K562 (cell line): ENCODE measurements at regions not wholly inside any gene's neighbourhood (a gene's known extent, or its start where the extent isn't known, plus 50 kb on each side); places are given as distances from the start of the nearest gene placed in this dataset.

Experiments used
- DIDO1 ChIP-seq: fragments of 450-650 bp; IDR thresholded peaks from 2 replicates; pipeline ENCODE4 v1.6.1; 2016; ENCODE audit warnings: low read depth, missing biosample characterization, missing genetic modification characterization
- ETS2 ChIP-seq: IDR thresholded peaks from 2 replicates; pipeline ENCODE4 v1.6.1; 2016; ENCODE audit warnings: borderline replicate concordance, missing genetic modification characterization, mild to moderate bottlenecking, moderate library complexity, missing compliant biosample characterization; ENCODE audit not compliant: poor library complexity, severe bottlenecking
- HMGN3 ChIP-seq: IDR thresholded peaks from 2 replicates; pipeline ENCODE4 v1.6.1; 2011; ENCODE audit warnings: borderline replicate concordance, low read depth, mild to moderate bottlenecking, mixed read lengths, low read length; ENCODE audit not compliant: insufficient read length; ENCODE audit errors: extremely low read depth
- KDM1A ChIP-seq, 2 experiments: fragments of 450-650 bp; IDR thresholded peaks; 2 replicates each; pipeline ENCODE4 v1.6.1; 2016; ENCODE audit warnings: mild to moderate bottlenecking in 2 of 2
- LARP7 ChIP-seq: fragments of 450-650 bp; IDR thresholded peaks from 2 replicates; pipeline ENCODE4 v1.6.1; 2016
- MED1 ChIP-seq: sonication (generic); formaldehyde crosslinking; IDR thresholded peaks from 2 replicates; pipeline ENCODE4 v1.8.1; 2023; ENCODE audit warnings: missing genetic modification reagents, borderline replicate concordance
- NFRKB ChIP-seq: fragments of 450-650 bp; IDR thresholded peaks from 2 replicates; pipeline ENCODE4 v1.6.1; 2016; ENCODE audit warnings: low read depth
- PHB ChIP-seq: fragments of 250-450 bp; sonication (Bioruptor Pico); IDR thresholded peaks from 2 replicates; pipeline ENCODE4 v1.5.0; 2021
- SMARCA4 ChIP-seq: fragments of 450-650 bp; IDR thresholded peaks from 2 replicates; pipeline ENCODE4 v1.6.1; 2016
- SMARCE1 ChIP-seq: fragments of 450-650 bp; IDR thresholded peaks from 2 replicates; pipeline ENCODE4 v1.7.1; 2016; ENCODE audit warnings: mild to moderate bottlenecking
- ZNF324 ChIP-seq: fragments of 250-450 bp; sonication (Bioruptor Pico); IDR thresholded peaks from 2 replicates; pipeline ENCODE4 v1.4.0; 2020; ENCODE audit warnings: mild to moderate bottlenecking
- TF ChIP-seq, protein P1 (sequence below): sonication (generic); formaldehyde crosslinking; IDR thresholded peaks from 2 replicates; pipeline ENCODE4 v1.8.0; 2022; ENCODE audit warnings: mild to moderate bottlenecking, missing genetic modification reagents
- TF ChIP-seq, protein P2 (sequence below): fragments of 250-450 bp; sonication (Bioruptor Pico); IDR thresholded peaks from 2 replicates; pipeline ENCODE4 v1.5.0; 2022; ENCODE audit warnings: mild to moderate bottlenecking
- TF ChIP-seq, protein P3 (sequence below): fragments of 200-400 bp; formaldehyde crosslinking; IDR thresholded peaks from 2 replicates; pipeline ENCODE4 v1.6.1; 2017; ENCODE audit warnings: mild to moderate bottlenecking, low read depth, low read length, moderate library complexity
- TF ChIP-seq, protein P4 (sequence below): sonication (generic); formaldehyde crosslinking; IDR thresholded peaks from 2 replicates; pipeline ENCODE4 v1.8.1; 2023; ENCODE audit warnings: mild to moderate bottlenecking, missing genetic modification reagents, moderate library complexity

DNA sequence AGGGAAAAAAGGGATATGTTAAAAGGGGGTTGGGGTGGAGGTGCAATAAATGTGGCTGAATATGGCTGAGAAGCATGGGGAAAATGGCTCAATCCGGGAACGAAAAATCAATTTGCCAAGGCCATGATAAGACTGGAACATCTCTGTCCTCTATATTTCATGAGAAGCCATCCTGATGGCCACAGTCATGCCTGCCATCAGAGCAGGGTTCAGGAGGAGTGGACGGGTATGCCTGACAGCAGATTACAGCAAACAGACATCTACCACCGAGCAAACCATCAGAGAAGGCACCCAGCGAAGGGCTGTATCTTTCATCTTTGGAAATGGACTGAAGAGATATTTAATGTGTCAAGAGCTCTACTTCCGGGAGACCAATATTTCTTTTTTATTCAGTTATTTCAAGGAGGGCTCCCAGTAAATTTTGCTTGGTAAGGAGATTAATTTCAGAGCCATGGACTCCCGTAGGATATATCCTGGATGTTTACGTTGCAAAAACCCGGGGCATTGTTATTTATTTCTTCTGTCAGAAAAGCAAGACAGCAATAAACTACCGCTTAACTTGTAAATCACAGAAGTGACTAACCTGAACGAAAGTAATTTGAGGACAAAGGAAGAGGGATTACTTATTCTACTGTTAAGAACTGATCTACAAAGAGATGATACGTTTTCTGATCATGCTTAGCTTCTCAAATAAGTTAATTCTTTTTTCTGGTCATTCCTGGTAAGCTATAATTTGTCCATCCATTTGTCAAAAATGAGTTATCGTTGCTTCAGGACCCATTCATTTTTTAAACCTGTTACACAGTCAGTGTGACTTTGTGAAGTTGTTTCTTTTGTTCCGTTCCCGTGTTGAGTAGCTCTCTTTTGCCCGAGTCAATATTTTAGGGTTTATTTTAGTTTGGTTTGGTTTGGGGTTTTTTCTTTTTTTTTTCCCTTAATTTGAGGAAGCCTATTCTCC lies 80.6 kb upstream of the CHD2 start (continued):
- TF ChIP-seq, protein P1, sequence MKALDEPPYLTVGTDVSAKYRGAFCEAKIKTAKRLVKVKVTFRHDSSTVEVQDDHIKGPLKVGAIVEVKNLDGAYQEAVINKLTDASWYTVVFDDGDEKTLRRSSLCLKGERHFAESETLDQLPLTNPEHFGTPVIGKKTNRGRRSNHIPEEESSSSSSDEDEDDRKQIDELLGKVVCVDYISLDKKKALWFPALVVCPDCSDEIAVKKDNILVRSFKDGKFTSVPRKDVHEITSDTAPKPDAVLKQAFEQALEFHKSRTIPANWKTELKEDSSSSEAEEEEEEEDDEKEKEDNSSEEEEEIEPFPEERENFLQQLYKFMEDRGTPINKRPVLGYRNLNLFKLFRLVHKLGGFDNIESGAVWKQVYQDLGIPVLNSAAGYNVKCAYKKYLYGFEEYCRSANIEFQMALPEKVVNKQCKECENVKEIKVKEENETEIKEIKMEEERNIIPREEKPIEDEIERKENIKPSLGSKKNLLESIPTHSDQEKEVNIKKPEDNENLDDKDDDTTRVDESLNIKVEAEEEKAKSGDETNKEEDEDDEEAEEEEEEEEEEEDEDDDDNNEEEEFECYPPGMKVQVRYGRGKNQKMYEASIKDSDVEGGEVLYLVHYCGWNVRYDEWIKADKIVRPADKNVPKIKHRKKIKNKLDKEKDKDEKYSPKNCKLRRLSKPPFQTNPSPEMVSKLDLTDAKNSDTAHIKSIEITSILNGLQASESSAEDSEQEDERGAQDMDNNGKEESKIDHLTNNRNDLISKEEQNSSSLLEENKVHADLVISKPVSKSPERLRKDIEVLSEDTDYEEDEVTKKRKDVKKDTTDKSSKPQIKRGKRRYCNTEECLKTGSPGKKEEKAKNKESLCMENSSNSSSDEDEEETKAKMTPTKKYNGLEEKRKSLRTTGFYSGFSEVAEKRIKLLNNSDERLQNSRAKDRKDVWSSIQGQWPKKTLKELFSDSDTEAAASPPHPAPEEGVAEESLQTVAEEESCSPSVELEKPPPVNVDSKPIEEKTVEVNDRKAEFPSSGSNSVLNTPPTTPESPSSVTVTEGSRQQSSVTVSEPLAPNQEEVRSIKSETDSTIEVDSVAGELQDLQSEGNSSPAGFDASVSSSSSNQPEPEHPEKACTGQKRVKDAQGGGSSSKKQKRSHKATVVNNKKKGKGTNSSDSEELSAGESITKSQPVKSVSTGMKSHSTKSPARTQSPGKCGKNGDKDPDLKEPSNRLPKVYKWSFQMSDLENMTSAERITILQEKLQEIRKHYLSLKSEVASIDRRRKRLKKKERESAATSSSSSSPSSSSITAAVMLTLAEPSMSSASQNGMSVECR (CRISPR knock-in tag): no peak
- TF ChIP-seq ETS2 (no peak), HMGN3 (no peak), KDM1A (IDR thresholded peaks at IDR 0.05) (peak in 1 of 2 experiments; percentile 5; a peak in 1 of 4 replicates), SMARCA4 (peak; percentile 31; the same call in 1 of the 2 replicates), MED1 (CRISPR knock-in tag) (no peak), ZNF324 (CRISPR knock-in tag) (no peak), DIDO1 (no peak), LARP7 (peak; percentile 13; the same call in 1 of the 2 replicates), NFRKB (0 out of 2 replicates have a peak, but pooled peaks have one; percentile 58), PHB (CRISPR knock-in tag) (no peak), SMARCE1 (no peak)
- TF ChIP-seq, protein P2, sequence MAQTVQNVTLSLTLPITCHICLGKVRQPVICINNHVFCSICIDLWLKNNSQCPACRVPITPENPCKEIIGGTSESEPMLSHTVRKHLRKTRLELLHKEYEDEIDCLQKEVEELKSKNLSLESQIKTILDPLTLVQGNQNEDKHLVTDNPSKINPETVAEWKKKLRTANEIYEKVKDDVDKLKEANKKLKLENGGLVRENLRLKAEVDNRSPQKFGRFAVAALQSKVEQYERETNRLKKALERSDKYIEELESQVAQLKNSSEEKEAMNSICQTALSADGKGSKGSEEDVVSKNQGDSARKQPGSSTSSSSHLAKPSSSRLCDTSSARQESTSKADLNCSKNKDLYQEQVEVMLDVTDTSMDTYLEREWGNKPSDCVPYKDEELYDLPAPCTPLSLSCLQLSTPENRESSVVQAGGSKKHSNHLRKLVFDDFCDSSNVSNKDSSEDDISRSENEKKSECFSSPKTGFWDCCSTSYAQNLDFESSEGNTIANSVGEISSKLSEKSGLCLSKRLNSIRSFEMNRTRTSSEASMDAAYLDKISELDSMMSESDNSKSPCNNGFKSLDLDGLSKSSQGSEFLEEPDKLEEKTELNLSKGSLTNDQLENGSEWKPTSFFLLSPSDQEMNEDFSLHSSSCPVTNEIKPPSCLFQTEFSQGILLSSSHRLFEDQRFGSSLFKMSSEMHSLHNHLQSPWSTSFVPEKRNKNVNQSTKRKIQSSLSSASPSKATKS (CRISPR knock-in tag): no peak
- TF ChIP-seq, protein P3, sequence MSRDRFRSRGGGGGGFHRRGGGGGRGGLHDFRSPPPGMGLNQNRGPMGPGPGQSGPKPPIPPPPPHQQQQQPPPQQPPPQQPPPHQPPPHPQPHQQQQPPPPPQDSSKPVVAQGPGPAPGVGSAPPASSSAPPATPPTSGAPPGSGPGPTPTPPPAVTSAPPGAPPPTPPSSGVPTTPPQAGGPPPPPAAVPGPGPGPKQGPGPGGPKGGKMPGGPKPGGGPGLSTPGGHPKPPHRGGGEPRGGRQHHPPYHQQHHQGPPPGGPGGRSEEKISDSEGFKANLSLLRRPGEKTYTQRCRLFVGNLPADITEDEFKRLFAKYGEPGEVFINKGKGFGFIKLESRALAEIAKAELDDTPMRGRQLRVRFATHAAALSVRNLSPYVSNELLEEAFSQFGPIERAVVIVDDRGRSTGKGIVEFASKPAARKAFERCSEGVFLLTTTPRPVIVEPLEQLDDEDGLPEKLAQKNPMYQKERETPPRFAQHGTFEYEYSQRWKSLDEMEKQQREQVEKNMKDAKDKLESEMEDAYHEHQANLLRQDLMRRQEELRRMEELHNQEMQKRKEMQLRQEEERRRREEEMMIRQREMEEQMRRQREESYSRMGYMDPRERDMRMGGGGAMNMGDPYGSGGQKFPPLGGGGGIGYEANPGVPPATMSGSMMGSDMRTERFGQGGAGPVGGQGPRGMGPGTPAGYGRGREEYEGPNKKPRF: no peak
- TF ChIP-seq, protein P4, sequence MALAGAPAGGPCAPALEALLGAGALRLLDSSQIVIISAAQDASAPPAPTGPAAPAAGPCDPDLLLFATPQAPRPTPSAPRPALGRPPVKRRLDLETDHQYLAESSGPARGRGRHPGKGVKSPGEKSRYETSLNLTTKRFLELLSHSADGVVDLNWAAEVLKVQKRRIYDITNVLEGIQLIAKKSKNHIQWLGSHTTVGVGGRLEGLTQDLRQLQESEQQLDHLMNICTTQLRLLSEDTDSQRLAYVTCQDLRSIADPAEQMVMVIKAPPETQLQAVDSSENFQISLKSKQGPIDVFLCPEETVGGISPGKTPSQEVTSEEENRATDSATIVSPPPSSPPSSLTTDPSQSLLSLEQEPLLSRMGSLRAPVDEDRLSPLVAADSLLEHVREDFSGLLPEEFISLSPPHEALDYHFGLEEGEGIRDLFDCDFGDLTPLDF (CRISPR knock-in tag): no peak; the same call in 1 of the 2 replicates
